ENCODE measurements at regions not wholly inside any gene's neighbourhood (a gene's known extent, or its start where the extent isn't known, plus 50 kb on each side); places are given as distances from the start of the nearest gene placed in this dataset.

DNA sequence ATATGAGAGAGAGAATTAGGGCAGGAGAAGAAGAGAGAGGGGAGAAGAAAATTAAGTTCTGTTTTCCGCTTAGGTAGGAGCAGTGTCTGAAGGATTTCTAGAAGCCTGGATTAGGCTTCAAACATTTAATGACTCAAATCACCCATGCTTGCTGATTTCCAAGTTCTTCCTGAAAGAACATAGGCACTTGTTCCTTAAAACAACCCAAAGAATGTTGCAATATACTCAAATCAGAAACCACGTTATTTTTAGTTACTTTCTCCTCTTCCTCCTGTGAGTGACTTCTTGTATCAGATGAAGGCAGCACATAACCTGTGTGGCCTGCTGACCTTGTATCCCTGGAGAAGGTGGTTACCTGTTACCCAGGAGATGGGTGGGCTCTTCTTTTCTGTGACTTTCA, 351.5 kb upstream of the KLF4 start:
- Histone ChIP-seq H3K9ac (ENCODE audit: low read length) (no peak overlapping the region), H3K36me3 (replicated peaks; ENCODE audit: low read depth, low read length) (no peaks in the 10 kb centered on the region), H2AFZ (ENCODE audit: low read depth, low read length) (no peak overlapping the region), H3K4me2 (ENCODE audit: low read length) (no peak overlapping the region), H4K20me1 (ENCODE audit: insufficient read depth, low read length) (no peaks in the 10 kb centered on the region), H3K27me3 (ENCODE audit: low read depth, low read length) (no peaks in the 10 kb centered on the region), H3K4me1 (ENCODE audit: low read length) (no peaks in the 10 kb centered on the region), H3K79me2 (ENCODE audit: low read length) (no peaks in the 10 kb centered on the region), H3K4me3 (ENCODE audit: low read length) (no peak overlapping the region), H3K9me3 (ENCODE audit: insufficient read depth, low read length) (no peaks in the 10 kb centered on the region), H3K27ac (ENCODE audit: low read length) (no peak overlapping the region)
- TF ChIP-seq, protein P1, sequence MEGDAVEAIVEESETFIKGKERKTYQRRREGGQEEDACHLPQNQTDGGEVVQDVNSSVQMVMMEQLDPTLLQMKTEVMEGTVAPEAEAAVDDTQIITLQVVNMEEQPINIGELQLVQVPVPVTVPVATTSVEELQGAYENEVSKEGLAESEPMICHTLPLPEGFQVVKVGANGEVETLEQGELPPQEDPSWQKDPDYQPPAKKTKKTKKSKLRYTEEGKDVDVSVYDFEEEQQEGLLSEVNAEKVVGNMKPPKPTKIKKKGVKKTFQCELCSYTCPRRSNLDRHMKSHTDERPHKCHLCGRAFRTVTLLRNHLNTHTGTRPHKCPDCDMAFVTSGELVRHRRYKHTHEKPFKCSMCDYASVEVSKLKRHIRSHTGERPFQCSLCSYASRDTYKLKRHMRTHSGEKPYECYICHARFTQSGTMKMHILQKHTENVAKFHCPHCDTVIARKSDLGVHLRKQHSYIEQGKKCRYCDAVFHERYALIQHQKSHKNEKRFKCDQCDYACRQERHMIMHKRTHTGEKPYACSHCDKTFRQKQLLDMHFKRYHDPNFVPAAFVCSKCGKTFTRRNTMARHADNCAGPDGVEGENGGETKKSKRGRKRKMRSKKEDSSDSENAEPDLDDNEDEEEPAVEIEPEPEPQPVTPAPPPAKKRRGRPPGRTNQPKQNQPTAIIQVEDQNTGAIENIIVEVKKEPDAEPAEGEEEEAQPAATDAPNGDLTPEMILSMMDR (IDR thresholded peaks at IDR 0.05; ENCODE audit: low read depth, low read length): no peak
- no peak for TF ChIP-seq EZH2phosphoT487 (IDR thresholded peaks at IDR 0.05; ENCODE audit: low read depth)

DNA sequence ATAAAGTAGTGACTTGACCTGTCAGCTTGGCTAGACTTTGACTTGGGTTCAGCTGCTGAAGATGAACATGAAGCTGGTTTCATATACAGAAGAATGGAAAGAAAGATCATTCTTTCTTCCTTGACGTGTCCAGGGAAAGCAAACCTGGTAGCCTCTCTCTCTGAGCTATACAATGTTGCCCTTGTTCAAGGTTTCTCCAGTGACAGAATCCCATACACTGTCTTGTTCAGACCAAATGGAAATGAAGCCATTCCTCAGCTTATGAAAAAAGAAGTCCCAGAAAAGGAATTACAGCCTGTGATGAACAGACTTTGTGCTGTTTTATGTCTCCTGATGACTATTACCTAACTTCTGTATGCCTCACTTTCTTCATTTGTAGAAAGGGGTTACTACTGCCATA, 349.8 kb upstream of the KLF4 start:
- no peaks in the 10 kb centered on the region for H3K79me2 ChIP-seq (ENCODE audit: low read length)
- no peak for TF ChIP-seq EZH2phosphoT487 (IDR thresholded peaks at IDR 0.05; ENCODE audit: low read depth)
- TF ChIP-seq, protein P1 (IDR thresholded peaks at IDR 0.05; ENCODE audit: low read depth, low read length): no peak
- no peaks in the 10 kb centered on the region for H3K9me3 ChIP-seq (ENCODE audit: insufficient read depth, low read length)
- H3K4me2 ChIP-seq (ENCODE audit: low read length): no peak overlapping the region
- H3K4me1 ChIP-seq (ENCODE audit: low read length): no peaks in the 10 kb centered on the region
- no peak overlapping the region for H3K27ac ChIP-seq (ENCODE audit: low read length)
- H3K9ac ChIP-seq (ENCODE audit: low read length): no peak overlapping the region
- H3K27me3 ChIP-seq (ENCODE audit: low read depth, low read length): no peaks in the 10 kb centered on the region
- no peaks in the 10 kb centered on the region for H3K36me3 ChIP-seq (replicated peaks; ENCODE audit: low read depth, low read length)
- H3K4me3 ChIP-seq (ENCODE audit: low read length): no peak overlapping the region
- H2AFZ ChIP-seq (ENCODE audit: low read depth, low read length): no peak overlapping the region
- no peaks in the 10 kb centered on the region for H4K20me1 ChIP-seq (ENCODE audit: insufficient read depth, low read length)

DNA sequence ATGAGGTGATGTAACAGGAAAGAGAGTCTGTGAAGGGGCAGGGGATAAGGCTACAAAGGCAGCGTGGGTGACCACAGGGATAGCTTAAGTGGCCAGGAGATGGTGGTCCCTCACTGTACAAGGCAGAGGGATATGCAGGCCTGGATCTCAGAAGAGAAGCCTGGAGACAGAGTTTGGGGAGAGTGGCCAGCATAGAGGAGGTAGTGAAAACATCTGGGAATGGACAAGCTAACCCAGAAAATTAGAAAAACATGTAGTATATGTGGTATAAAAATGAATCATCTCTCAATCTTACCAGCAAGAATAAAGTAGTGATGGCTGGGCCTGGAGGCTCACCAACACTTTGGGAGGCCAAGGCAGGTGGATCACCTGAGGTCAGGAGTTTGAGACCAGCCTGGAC, 349.2 kb upstream of the KLF4 start:
- H3K27me3 ChIP-seq (ENCODE audit: low read depth, low read length): no peaks in the 10 kb centered on the region
- H3K36me3 ChIP-seq (replicated peaks; ENCODE audit: low read depth, low read length): no peaks in the 10 kb centered on the region
- no peak overlapping the region for H2AFZ ChIP-seq (ENCODE audit: low read depth, low read length)
- H3K4me3 ChIP-seq (ENCODE audit: low read length): no peak overlapping the region
- H3K79me2 ChIP-seq (ENCODE audit: low read length): no peaks in the 10 kb centered on the region
- no peak overlapping the region for H3K4me2 ChIP-seq (ENCODE audit: low read length)
- H3K27ac ChIP-seq (ENCODE audit: low read length): no peak overlapping the region
- H3K9me3 ChIP-seq (ENCODE audit: insufficient read depth, low read length): no peaks in the 10 kb centered on the region
- TF ChIP-seq EZH2phosphoT487 (IDR thresholded peaks at IDR 0.05; ENCODE audit: low read depth): no peak
- TF ChIP-seq, protein P1 (IDR thresholded peaks at IDR 0.05; ENCODE audit: low read depth, low read length): no peak
- H3K4me1 ChIP-seq (ENCODE audit: low read length): no peaks in the 10 kb centered on the region
- H3K9ac ChIP-seq (ENCODE audit: low read length): no peak overlapping the region
- no peaks in the 10 kb centered on the region for H4K20me1 ChIP-seq (ENCODE audit: insufficient read depth, low read length)

DNA sequence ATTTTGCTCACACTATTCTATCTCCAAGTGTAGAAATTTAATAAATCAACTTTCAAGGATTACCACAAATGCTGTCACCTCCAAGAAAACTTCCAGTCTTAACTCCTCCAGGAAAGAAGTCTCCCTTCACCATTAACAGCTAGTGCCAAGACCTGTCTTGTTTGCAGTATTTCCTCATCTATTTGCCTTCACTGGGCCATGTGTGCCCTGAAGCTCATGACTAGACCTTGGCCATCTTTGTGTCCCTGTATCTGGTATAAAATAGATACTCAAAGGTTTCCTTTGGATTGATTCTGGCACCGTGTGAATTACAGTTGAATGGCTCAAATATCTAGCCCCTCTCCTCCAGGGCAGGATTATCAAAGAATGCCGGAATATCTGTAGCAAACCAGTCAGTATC, 346.7 kb upstream of the KLF4 start:
- TF ChIP-seq, protein P1 (IDR thresholded peaks at IDR 0.05; ENCODE audit: low read depth, low read length): no peak
- TF ChIP-seq EZH2phosphoT487 (IDR thresholded peaks at IDR 0.05; ENCODE audit: low read depth): no peak
- no peaks in the 10 kb centered on the region for H4K20me1 ChIP-seq (ENCODE audit: insufficient read depth, low read length)
- no peak overlapping the region for H3K4me3 ChIP-seq (ENCODE audit: low read length)
- no peaks in the 10 kb centered on the region for H3K9me3 ChIP-seq (ENCODE audit: insufficient read depth, low read length)
- H3K4me2 ChIP-seq (ENCODE audit: low read length): no peak overlapping the region
- no peaks in the 10 kb centered on the region for H3K4me1 ChIP-seq (ENCODE audit: low read length)
- H3K9ac ChIP-seq (ENCODE audit: low read length): no peak overlapping the region
- H3K27me3 ChIP-seq (ENCODE audit: low read depth, low read length): no peaks in the 10 kb centered on the region
- no peak overlapping the region for H3K27ac ChIP-seq (ENCODE audit: low read length)
- H3K36me3 ChIP-seq (replicated peaks; ENCODE audit: low read depth, low read length): no peaks in the 10 kb centered on the region
- H3K79me2 ChIP-seq (ENCODE audit: low read length): no peaks in the 10 kb centered on the region
- no peak overlapping the region for H2AFZ ChIP-seq (ENCODE audit: low read depth, low read length)
